HEK293 (cell line): ENCODE measurements at regions not wholly inside any gene's neighbourhood (a gene's known extent, or its start where the extent isn't known, plus 50 kb on each side); places are given as distances from the start of the nearest gene placed in this dataset.

Source experiments
- KLF8 ChIP-seq: fragments of 450-650 bp; formaldehyde crosslinking; IDR thresholded peaks from 2 replicates; pipeline ENCODE4 v1.5.1; 2016; ENCODE audit warnings: missing biosample characterization, missing genetic modification characterization
- SP2 ChIP-seq: fragments of 450-650 bp; formaldehyde crosslinking; IDR thresholded peaks from 2 replicates; pipeline ENCODE4 v1.5.1; 2016; ENCODE audit warnings: missing biosample characterization, missing genetic modification characterization
- YY1 ChIP-seq: fragments of 450-650 bp; formaldehyde crosslinking; IDR thresholded peaks from 2 replicates; pipeline ENCODE4 v1.5.1; 2018; ENCODE audit warnings: missing biosample characterization, missing genetic modification characterization
- ZBTB48 ChIP-seq: fragments of 450-650 bp; formaldehyde crosslinking; IDR thresholded peaks from 2 replicates; pipeline ENCODE4 v1.5.1; 2016; ENCODE audit warnings: missing biosample characterization, missing genetic modification characterization
- ZFP3 ChIP-seq: fragments of 450-650 bp; formaldehyde crosslinking; IDR thresholded peaks from 2 replicates; pipeline ENCODE4 v1.5.1; 2016; ENCODE audit warnings: low read depth, missing biosample characterization, missing genetic modification characterization
- ZFP69B ChIP-seq: fragments of 450-650 bp; formaldehyde crosslinking; IDR thresholded peaks from 2 replicates; pipeline ENCODE4 v1.5.1; 2016; ENCODE audit warnings: missing biosample characterization, missing genetic modification characterization
- ZNF121 ChIP-seq: fragments of 450-650 bp; formaldehyde crosslinking; IDR thresholded peaks from 2 replicates; pipeline ENCODE4 v1.5.1; 2016; ENCODE audit warnings: missing biosample characterization, missing genetic modification characterization
- ZNF140 ChIP-seq: fragments of 450-650 bp; formaldehyde crosslinking; IDR thresholded peaks from 2 replicates; pipeline ENCODE4 v1.5.1; 2016; ENCODE audit warnings: missing biosample characterization, missing genetic modification characterization
- ZNF394 ChIP-seq: fragments of 450-650 bp; formaldehyde crosslinking; IDR thresholded peaks from 2 replicates; pipeline ENCODE4 v1.5.1; 2016; ENCODE audit warnings: missing biosample characterization, missing genetic modification characterization, mild to moderate bottlenecking, moderate library complexity, borderline replicate concordance
- ZNF423 ChIP-seq: fragments of 450-650 bp; formaldehyde crosslinking; IDR thresholded peaks from 2 replicates; pipeline ENCODE4 v1.5.1; 2016; ENCODE audit warnings: missing biosample characterization, missing genetic modification characterization
- ZNF530 ChIP-seq: fragments of 450-650 bp; formaldehyde crosslinking; IDR thresholded peaks from 2 replicates; pipeline ENCODE4 v1.5.1; 2016; ENCODE audit warnings: low read depth, missing biosample characterization, missing genetic modification characterization
- ZNF544 ChIP-seq: fragments of 450-650 bp; formaldehyde crosslinking; IDR thresholded peaks from 2 replicates; pipeline ENCODE4 v1.5.0; 2017; ENCODE audit warnings: missing biosample characterization, missing genetic modification characterization
- ZNF558 ChIP-seq: fragments of 450-650 bp; formaldehyde crosslinking; IDR thresholded peaks from 2 replicates; pipeline ENCODE4 v1.5.1; 2016; ENCODE audit warnings: missing biosample characterization, missing genetic modification characterization
- ZNF585B ChIP-seq: fragments of 450-650 bp; formaldehyde crosslinking; IDR thresholded peaks from 2 replicates; pipeline ENCODE4 v1.5.1; 2016; ENCODE audit warnings: missing biosample characterization, missing genetic modification characterization
- ZNF623 ChIP-seq: fragments of 450-650 bp; formaldehyde crosslinking; IDR thresholded peaks from 2 replicates; pipeline ENCODE4 v1.5.1; 2016; ENCODE audit warnings: missing biosample characterization, missing genetic modification characterization
- ZNF707 ChIP-seq: fragments of 450-650 bp; formaldehyde crosslinking; IDR thresholded peaks from 2 replicates; pipeline ENCODE4 v1.5.1; 2016; ENCODE audit warnings: missing biosample characterization, missing genetic modification characterization
- ZNF768 ChIP-seq: fragments of 450-650 bp; formaldehyde crosslinking; IDR thresholded peaks from 2 replicates; pipeline ENCODE4 v1.5.1; 2018; ENCODE audit warnings: missing biosample characterization, mild to moderate bottlenecking, missing genetic modification characterization
- ZSCAN30 ChIP-seq: fragments of 450-650 bp; IDR thresholded peaks from 2 replicates; pipeline ENCODE4 v1.5.1; 2018; ENCODE audit warnings: missing biosample characterization, mild to moderate bottlenecking, missing genetic modification characterization, moderate library complexity
- TF ChIP-seq, protein P1 (sequence below): fragments of 450-650 bp; formaldehyde crosslinking; IDR thresholded peaks from 2 replicates; pipeline ENCODE4 v1.5.1; 2016; ENCODE audit warnings: missing biosample characterization, missing genetic modification characterization
- TF ChIP-seq, protein P2 (sequence below): fragments of 450-650 bp; formaldehyde crosslinking; IDR thresholded peaks from 2 replicates; pipeline ENCODE4 v1.5.0; 2017; ENCODE audit warnings: missing biosample characterization, missing genetic modification characterization, borderline replicate concordance
- TF ChIP-seq, protein P3 (sequence below): fragments of 450-650 bp; formaldehyde crosslinking; IDR thresholded peaks from 2 replicates; pipeline ENCODE4 v1.5.1; 2016; ENCODE audit warnings: missing biosample characterization, missing genetic modification characterization, borderline replicate concordance
- TF ChIP-seq, protein P4 (sequence below): fragments of 450-650 bp; formaldehyde crosslinking; conservative IDR thresholded peaks from 2 replicates; pipeline ENCODE4 v1.5.1; 2016; ENCODE audit warnings: low read depth, missing biosample characterization, missing genetic modification characterization
- TF ChIP-seq, protein P5 (sequence below): fragments of 450-650 bp; formaldehyde crosslinking; conservative IDR thresholded peaks from 2 replicates; pipeline ENCODE4 v1.5.1; 2016; ENCODE audit warnings: low read depth, missing biosample characterization, missing genetic modification characterization

DNA sequence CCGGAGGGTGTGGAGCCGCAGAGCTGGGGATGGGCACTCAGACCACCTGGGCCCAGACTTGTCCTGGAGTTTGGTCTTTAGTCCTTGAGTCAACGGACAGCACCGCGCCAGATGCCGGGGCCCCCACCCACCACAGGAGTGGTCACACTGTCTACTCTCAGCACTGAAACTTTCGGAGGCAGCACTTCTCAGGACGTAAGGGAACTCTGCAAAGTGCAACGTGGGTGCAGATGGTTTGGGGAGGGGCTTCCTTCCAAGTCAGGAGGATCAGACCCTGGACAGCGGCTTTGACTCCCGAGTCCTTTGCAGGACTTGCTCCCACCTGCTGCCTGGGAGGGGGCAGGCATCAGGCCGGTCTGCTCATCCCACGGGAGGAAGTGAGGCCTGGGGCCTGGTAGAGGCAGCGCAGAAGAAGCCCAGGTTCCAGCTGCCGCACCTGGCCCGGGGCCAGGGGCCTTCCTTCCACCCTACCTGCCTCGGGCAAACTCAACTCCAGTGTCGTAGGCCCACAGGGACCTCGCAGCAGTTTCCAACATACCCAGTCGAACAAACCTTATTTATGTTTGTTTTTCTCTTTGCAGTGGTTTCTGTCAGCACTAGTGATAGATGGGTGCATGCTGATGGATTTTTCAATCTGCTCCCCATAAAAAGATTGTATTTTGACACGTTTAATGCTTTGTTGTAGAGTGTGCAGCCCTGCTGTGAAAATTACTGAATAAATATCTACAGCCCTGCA is 149.8 kb upstream of the PPP1R26 start (continued):
- TF ChIP-seq ZSCAN30 (tag by site-specific recombination) (peak; percentile 96), SP2 (tag by site-specific recombination) (no peak), ZBTB48 (tag by site-specific recombination) (no peak), YY1 (tag by site-specific recombination) (peak; percentile 61; the same call in 1 of the 2 replicates), ZFP3 (0 out of 2 replicates have a peak, but pooled peaks have one; percentile 24), ZNF707 (no peak), ZNF394 (tag by site-specific recombination) (no peak), KLF8 (tag by site-specific recombination) (no peak), ZNF140 (tag by site-specific recombination) (no peak), ZNF121 (tag by site-specific recombination) (peak; percentile 44; the same call in 1 of the 2 replicates), ZNF423 (tag by site-specific recombination) (peak; percentile 89), ZNF530 (no peak), ZNF558 (tag by site-specific recombination) (peak; percentile 70; the same call in 1 of the 2 replicates), ZNF544 (tag by site-specific recombination) (no peak), ZNF623 (tag by site-specific recombination) (no peak), ZFP69B (peak; percentile 75), ZNF585B (tag by site-specific recombination) (no peak), ZNF768 (tag by site-specific recombination) (no peak)
- TF ChIP-seq, protein P1, sequence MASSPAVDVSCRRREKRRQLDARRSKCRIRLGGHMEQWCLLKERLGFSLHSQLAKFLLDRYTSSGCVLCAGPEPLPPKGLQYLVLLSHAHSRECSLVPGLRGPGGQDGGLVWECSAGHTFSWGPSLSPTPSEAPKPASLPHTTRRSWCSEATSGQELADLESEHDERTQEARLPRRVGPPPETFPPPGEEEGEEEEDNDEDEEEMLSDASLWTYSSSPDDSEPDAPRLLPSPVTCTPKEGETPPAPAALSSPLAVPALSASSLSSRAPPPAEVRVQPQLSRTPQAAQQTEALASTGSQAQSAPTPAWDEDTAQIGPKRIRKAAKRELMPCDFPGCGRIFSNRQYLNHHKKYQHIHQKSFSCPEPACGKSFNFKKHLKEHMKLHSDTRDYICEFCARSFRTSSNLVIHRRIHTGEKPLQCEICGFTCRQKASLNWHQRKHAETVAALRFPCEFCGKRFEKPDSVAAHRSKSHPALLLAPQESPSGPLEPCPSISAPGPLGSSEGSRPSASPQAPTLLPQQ (tag by site-specific recombination), result 0 out of 2 replicates have a peak, but pooled peaks have one; percentile 18
- TF ChIP-seq, protein P2, sequence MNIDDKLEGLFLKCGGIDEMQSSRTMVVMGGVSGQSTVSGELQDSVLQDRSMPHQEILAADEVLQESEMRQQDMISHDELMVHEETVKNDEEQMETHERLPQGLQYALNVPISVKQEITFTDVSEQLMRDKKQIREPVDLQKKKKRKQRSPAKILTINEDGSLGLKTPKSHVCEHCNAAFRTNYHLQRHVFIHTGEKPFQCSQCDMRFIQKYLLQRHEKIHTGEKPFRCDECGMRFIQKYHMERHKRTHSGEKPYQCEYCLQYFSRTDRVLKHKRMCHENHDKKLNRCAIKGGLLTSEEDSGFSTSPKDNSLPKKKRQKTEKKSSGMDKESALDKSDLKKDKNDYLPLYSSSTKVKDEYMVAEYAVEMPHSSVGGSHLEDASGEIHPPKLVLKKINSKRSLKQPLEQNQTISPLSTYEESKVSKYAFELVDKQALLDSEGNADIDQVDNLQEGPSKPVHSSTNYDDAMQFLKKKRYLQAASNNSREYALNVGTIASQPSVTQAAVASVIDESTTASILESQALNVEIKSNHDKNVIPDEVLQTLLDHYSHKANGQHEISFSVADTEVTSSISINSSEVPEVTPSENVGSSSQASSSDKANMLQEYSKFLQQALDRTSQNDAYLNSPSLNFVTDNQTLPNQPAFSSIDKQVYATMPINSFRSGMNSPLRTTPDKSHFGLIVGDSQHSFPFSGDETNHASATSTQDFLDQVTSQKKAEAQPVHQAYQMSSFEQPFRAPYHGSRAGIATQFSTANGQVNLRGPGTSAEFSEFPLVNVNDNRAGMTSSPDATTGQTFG (tag by site-specific recombination), result no peak
- TF ChIP-seq, protein P3, sequence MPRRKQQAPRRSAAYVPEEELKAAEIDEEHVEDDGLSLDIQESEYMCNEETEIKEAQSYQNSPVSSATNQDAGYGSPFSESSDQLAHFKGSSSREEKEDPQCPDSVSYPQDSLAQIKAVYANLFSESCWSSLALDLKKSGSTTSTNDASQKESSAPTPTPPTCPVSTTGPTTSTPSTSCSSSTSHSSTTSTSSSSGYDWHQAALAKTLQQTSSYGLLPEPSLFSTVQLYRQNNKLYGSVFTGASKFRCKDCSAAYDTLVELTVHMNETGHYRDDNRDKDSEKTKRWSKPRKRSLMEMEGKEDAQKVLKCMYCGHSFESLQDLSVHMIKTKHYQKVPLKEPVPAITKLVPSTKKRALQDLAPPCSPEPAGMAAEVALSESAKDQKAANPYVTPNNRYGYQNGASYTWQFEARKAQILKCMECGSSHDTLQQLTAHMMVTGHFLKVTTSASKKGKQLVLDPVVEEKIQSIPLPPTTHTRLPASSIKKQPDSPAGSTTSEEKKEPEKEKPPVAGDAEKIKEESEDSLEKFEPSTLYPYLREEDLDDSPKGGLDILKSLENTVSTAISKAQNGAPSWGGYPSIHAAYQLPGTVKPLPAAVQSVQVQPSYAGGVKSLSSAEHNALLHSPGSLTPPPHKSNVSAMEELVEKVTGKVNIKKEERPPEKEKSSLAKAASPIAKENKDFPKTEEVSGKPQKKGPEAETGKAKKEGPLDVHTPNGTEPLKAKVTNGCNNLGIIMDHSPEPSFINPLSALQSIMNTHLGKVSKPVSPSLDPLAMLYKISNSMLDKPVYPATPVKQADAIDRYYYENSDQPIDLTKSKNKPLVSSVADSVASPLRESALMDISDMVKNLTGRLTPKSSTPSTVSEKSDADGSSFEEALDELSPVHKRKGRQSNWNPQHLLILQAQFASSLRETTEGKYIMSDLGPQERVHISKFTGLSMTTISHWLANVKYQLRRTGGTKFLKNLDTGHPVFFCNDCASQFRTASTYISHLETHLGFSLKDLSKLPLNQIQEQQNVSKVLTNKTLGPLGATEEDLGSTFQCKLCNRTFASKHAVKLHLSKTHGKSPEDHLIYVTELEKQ, result peak; percentile 64
- TF ChIP-seq, protein P4, sequence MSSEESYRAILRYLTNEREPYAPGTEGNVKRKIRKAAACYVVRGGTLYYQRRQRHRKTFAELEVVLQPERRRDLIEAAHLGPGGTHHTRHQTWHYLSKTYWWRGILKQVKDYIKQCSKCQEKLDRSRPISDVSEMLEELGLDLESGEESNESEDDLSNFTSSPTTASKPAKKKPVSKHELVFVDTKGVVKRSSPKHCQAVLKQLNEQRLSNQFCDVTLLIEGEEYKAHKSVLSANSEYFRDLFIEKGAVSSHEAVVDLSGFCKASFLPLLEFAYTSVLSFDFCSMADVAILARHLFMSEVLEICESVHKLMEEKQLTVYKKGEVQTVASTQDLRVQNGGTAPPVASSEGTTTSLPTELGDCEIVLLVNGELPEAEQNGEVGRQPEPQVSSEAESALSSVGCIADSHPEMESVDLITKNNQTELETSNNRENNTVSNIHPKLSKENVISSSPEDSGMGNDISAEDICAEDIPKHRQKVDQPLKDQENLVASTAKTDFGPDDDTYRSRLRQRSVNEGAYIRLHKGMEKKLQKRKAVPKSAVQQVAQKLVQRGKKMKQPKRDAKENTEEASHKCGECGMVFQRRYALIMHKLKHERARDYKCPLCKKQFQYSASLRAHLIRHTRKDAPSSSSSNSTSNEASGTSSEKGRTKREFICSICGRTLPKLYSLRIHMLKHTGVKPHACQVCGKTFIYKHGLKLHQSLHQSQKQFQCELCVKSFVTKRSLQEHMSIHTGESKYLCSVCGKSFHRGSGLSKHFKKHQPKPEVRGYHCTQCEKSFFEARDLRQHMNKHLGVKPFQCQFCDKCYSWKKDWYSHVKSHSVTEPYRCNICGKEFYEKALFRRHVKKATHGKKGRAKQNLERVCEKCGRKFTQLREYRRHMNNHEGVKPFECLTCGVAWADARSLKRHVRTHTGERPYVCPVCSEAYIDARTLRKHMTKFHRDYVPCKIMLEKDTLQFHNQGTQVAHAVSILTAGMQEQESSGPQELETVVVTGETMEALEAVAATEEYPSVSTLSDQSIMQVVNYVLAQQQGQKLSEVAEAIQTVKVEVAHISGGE, result no peak
- TF ChIP-seq, protein P5, sequence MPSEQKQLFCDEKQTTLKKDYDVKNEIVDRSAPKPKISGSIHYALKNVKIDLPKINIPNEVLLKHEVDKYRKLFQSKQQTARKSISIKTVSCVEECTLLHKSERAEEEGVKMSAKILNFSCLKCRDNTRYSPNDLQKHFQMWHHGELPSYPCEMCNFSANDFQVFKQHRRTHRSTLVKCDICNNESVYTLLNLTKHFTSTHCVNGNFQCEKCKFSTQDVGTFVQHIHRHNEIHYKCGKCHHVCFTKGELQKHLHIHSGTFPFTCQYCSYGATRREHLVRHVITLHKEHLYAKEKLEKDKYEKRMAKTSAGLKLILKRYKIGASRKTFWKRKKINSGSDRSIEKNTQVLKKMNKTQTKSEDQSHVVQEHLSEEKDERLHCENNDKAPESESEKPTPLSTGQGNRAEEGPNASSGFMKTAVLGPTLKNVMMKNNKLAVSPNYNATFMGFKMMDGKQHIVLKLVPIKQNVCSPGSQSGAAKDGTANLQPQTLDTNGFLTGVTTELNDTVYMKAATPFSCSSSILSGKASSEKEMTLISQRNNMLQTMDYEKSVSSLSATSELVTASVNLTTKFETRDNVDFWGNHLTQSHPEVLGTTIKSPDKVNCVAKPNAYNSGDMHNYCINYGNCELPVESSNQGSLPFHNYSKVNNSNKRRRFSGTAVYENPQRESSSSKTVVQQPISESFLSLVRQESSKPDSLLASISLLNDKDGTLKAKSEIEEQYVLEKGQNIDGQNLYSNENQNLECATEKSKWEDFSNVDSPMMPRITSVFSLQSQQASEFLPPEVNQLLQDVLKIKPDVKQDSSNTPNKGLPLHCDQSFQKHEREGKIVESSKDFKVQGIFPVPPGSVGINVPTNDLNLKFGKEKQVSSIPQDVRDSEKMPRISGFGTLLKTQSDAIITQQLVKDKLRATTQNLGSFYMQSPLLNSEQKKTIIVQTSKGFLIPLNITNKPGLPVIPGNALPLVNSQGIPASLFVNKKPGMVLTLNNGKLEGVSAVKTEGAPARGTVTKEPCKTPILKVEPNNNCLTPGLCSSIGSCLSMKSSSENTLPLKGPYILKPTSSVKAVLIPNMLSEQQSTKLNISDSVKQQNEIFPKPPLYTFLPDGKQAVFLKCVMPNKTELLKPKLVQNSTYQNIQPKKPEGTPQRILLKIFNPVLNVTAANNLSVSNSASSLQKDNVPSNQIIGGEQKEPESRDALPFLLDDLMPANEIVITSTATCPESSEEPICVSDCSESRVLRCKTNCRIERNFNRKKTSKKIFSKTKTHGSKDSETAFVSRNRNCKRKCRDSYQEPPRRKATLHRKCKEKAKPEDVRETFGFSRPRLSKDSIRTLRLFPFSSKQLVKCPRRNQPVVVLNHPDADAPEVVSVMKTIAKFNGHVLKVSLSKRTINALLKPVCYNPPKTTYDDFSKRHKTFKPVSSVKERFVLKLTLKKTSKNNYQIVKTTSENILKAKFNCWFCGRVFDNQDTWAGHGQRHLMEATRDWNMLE, result peak; percentile 52; the same call in 1 of the 2 replicates
